Limb (tissue), 2 donors: ENCODE measurements at regions not wholly inside any gene's neighbourhood (a gene's known extent, or its start where the extent isn't known, plus 50 kb on each side); places are given as distances from the start of the nearest gene placed in this dataset.

ENCODE experiments used
- DNase-seq, 2 donors: peaks; one replicate each; pipeline ENCODE4 v3.0.0-alpha.2; 2016; ENCODE audit errors: extremely low spot score in 2 of 2

- no peak for DNase-seq
These were observed 72.9 kb upstream of the GNAZ start for GRCh38 chr22:22997262-22997898.

- DNase-seq, result no peak
These were observed 72.3 kb upstream of the GNAZ start for GRCh38 chr22:22997988-22998387.

- no peak for DNase-seq
These were observed 70.8 kb upstream of the GNAZ start for GRCh38 chr22:22999523-22999922.

GRCh38 chr22:23000657-23001347 lies 69.5 kb upstream of the GNAZ start:
- DNase-seq, result no peak

- no peak for DNase-seq
These were observed 68.9 kb upstream of the GNAZ start for GRCh38 chr22:23001463-23001862.

GRCh38 chr22:23002612-23003180 lies 67.6 kb upstream of the GNAZ start:
- no peak for DNase-seq

- DNase-seq, result no peak
These were observed 62.5 kb upstream of the GNAZ start for GRCh38 chr22:23007823-23008222.

GRCh38 chr22:23008896-23009295 lies 61.4 kb upstream of the GNAZ start:
- DNase-seq, result no peak
